SK-N-SH (cell line): ENCODE measurements at regions not wholly inside any gene's neighbourhood (a gene's known extent, or its start where the extent isn't known, plus 50 kb on each side); places are given as distances from the start of the nearest gene placed in this dataset.

Source experiments
- CTCF ChIA-PET: fragments of 300-600, 350-600 bp; formaldehyde crosslinking; extraction: SDS; loops from one replicate; lab custom pipeline; 2021; lab: Yijun Ruan, JAX
- POLR2A ChIA-PET: fragments of 350-600 bp; sonication (Branson Sonifier 250); formaldehyde crosslinking; extraction: SDS; loops from one replicate; lab custom pipeline; 2020; ENCODE audit warnings: antibody characterized with exemption, inconsistent platforms; lab: Yijun Ruan, JAX
- DNase-seq: peaks from one replicate; pipeline ENCODE4 v3.0.0; 2012
- H2AFZ ChIP-seq: fragments of 200-600 bp; sonication (generic); 2 replicates; pipeline ENCODE4 v1.8.1; 2016; ENCODE audit warnings: antibody characterized with exemption, mild to moderate bottlenecking, low read depth
- H3F3A ChIP-seq: fragments of 200-600 bp; sonication (generic); replicated peaks from 2 replicates; pipeline ENCODE3; 2016; ENCODE audit warnings: antibody characterized with exemption, mild to moderate bottlenecking; ENCODE audit not compliant: insufficient read depth
- H3K27ac ChIP-seq, 2 experiments: fragments of 200-500 bp in 1 of 2; fragments of 200-600 bp in 1 of 2; sonication (Bioruptor generic) in 1 of 2; sonication (generic), shearing (Covaris generic) in 1 of 2; 2 replicates each; pipeline versions ENCODE4 v1.5.1 to v1.6.1; 2014 to 2016; ENCODE audit warnings: low read depth in 2 of 2, inconsistent platforms in 1 of 2, low read length in 1 of 2, mild to moderate bottlenecking in 1 of 2, mixed read lengths in 1 of 2
- H3K27me3 ChIP-seq: fragments of 200-600 bp; sonication (generic), shearing (Covaris generic); 2 replicates; pipeline ENCODE4 v1.6.1; 2016; ENCODE audit warnings: mixed run types; ENCODE audit not compliant: insufficient read depth
- H3K36me3 ChIP-seq, 2 experiments: fragments of 200-500 bp in 1 of 2; fragments of 200-600 bp in 1 of 2; sonication (Bioruptor generic) in 1 of 2; sonication (generic) in 1 of 2; replicated peaks in 1 of 2; 2 replicates each; pipeline versions ENCODE3 to v1.5.1; 2014 to 2016; ENCODE audit warnings: low read length in 1 of 2, mild to moderate bottlenecking in 1 of 2; ENCODE audit not compliant: insufficient read depth in 2 of 2, control insufficient read depth in 1 of 2
- H3K4me1 ChIP-seq, 2 experiments: fragments of 200-500 bp in 1 of 2; fragments of 200-600 bp in 1 of 2; sonication (Bioruptor generic) in 1 of 2; sonication (generic), shearing (Covaris generic) in 1 of 2; 2 replicates each; pipeline versions ENCODE4 v1.5.1 to v1.6.1; 2014 to 2016; ENCODE audit warnings: low read depth in 1 of 2, low read length in 1 of 2, mixed run types in 1 of 2; ENCODE audit not compliant: insufficient read depth in 2 of 2, control insufficient read depth in 1 of 2
- H3K4me2 ChIP-seq: fragments of 200-600 bp; sonication (generic), shearing (Covaris generic); 2 replicates; pipeline ENCODE4 v1.6.1; 2017; ENCODE audit warnings: mixed run types
- H3K4me3 ChIP-seq, 2 experiments: fragments of 200-500 bp in 1 of 2; fragments of 200-600 bp in 1 of 2; sonication (Bioruptor generic) in 1 of 2; sonication (generic), shearing (Covaris generic) in 1 of 2; 2 replicates each; pipeline versions ENCODE4 v1.5.1 to v1.8.1; 2014 to 2016; ENCODE audit warnings: low read depth in 2 of 2, inconsistent platforms in 1 of 2, low read length in 1 of 2, mild to moderate bottlenecking in 1 of 2, mixed read lengths in 1 of 2, moderate library complexity in 1 of 2
- H3K79me2 ChIP-seq: fragments of 200-600 bp; sonication (generic); 2 replicates; pipeline ENCODE4 v1.8.1; 2017; ENCODE audit warnings: mild to moderate bottlenecking; ENCODE audit not compliant: insufficient read depth
- H3K9ac ChIP-seq: fragments of 200-600 bp; sonication (generic); 2 replicates; pipeline ENCODE4 v1.6.1; 2017; ENCODE audit warnings: mixed run types
- H3K9me2 ChIP-seq: fragments of 200-600 bp; sonication (generic); 2 replicates; pipeline ENCODE4 v1.6.1; 2017; ENCODE audit warnings: mixed run types
- H3K9me3 ChIP-seq: fragments of 200-600 bp; sonication (generic); 2 replicates; pipeline ENCODE4 v1.6.1; 2017; ENCODE audit warnings: mixed run types, mild to moderate bottlenecking, moderate library complexity
- H4K20me1 ChIP-seq: fragments of 200-600 bp; sonication (generic); 2 replicates; pipeline ENCODE4 v1.6.1; 2017; ENCODE audit warnings: mild to moderate bottlenecking, mixed run types; ENCODE audit not compliant: insufficient read depth
- CHD2 ChIP-seq: fragments of 150-350 bp; IDR thresholded peaks from 2 replicates; pipeline ENCODE4 v1.6.1; 2018; ENCODE audit warnings: low read length; ENCODE audit not compliant: partially characterized antibody
- EP300 ChIP-seq, 2 experiments: IDR thresholded peaks; 2 replicates each; pipeline versions ENCODE4 v1.4.0 to v1.6.1; 2012; ENCODE audit warnings: borderline replicate concordance in 1 of 2, low read depth in 1 of 2, low read length in 1 of 2
- EZH2phosphoT487 ChIP-seq: fragments of 200-600 bp; sonication (generic); IDR thresholded peaks from 2 replicates; pipeline ENCODE4 v1.6.1; 2017; ENCODE audit warnings: low read depth, mixed run types, mild to moderate bottlenecking, antibody characterized with exemption, moderate library complexity, borderline replicate concordance
- FOSL2 ChIP-seq: IDR thresholded peaks from 2 replicates; pipeline ENCODE4 v1.4.0; 2012; ENCODE audit warnings: low read depth, mild to moderate bottlenecking, moderate library complexity, borderline replicate concordance
- FOXJ3 ChIP-seq: sonication (generic); formaldehyde crosslinking; IDR thresholded peaks from 2 replicates; pipeline ENCODE4 v1.5.1; 2020; ENCODE audit warnings: mild to moderate bottlenecking, missing genetic modification reagents
- GABPA ChIP-seq: IDR thresholded peaks from 2 replicates; pipeline ENCODE4 v1.4.0; 2012; ENCODE audit warnings: low read depth, mild to moderate bottlenecking
- MXI1 ChIP-seq: IDR thresholded peaks from 2 replicates; pipeline ENCODE4 v1.6.1; 2012; ENCODE audit warnings: mild to moderate bottlenecking, low read depth, low read length, improper control_type of control experiment
- NFIC ChIP-seq: IDR thresholded peaks from 2 replicates; pipeline ENCODE4 v1.4.0; 2012; ENCODE audit warnings: borderline replicate concordance
- NRF1 ChIP-seq: IDR thresholded peaks from 2 replicates; pipeline ENCODE4 v1.6.1; 2012; ENCODE audit warnings: low read depth, mild to moderate bottlenecking, low read length
- POLR2AphosphoS5 ChIP-seq: IDR thresholded peaks from 2 replicates; pipeline ENCODE4 v1.6.1; 2012; ENCODE audit warnings: low read depth, low read length
- RAD21 ChIP-seq: IDR thresholded peaks from 2 replicates; pipeline ENCODE4 v1.6.1; 2012; ENCODE audit warnings: mild to moderate bottlenecking, low read length
- RFX5 ChIP-seq: IDR thresholded peaks from 2 replicates; pipeline ENCODE4 v1.6.1; 2012; ENCODE audit warnings: mild to moderate bottlenecking, improper control_type of control experiment, low read length
- RXRA ChIP-seq: IDR thresholded peaks from 2 replicates; pipeline ENCODE4 v1.4.0; 2012; ENCODE audit warnings: low read depth, mild to moderate bottlenecking, borderline replicate concordance
- SIN3A ChIP-seq: IDR thresholded peaks from 2 replicates; pipeline ENCODE4 v1.6.1; 2012; ENCODE audit warnings: low read depth, mild to moderate bottlenecking, low read length, moderate library complexity, borderline replicate concordance
- TCF12 ChIP-seq: IDR thresholded peaks from 2 replicates; pipeline ENCODE4 v1.4.0; 2012
- YY1 ChIP-seq: IDR thresholded peaks from 2 replicates; pipeline ENCODE4 v1.4.0; 2012; ENCODE audit warnings: low read depth, mild to moderate bottlenecking
- WGBS: methylation state at CpG from one replicate; pipeline ENCODE4 v1.1.6; 2017; ENCODE audit warnings: low lambda C conversion rate; 5-methylcytosine and 5-hydroxymethylcytosine counted together
- TF ChIP-seq, protein P1 (sequence below): fragments of 200-600 bp; sonication (generic); IDR thresholded peaks from 2 replicates; pipeline ENCODE4 v1.6.1; 2017; ENCODE audit warnings: antibody characterized with exemption, mild to moderate bottlenecking, moderate library complexity
- TF ChIP-seq, protein P2 (sequence below): fragments of 150-350 bp; IDR thresholded peaks from 2 replicates; pipeline ENCODE4 v1.6.1; 2016; ENCODE audit warnings: mild to moderate bottlenecking, low read depth, low read length
- TF ChIP-seq, protein P3 (sequence below): IDR thresholded peaks from 2 replicates; pipeline ENCODE4 v1.6.1; 2012; ENCODE audit warnings: mild to moderate bottlenecking, low read depth, low read length, moderate library complexity
- TF ChIP-seq, protein P4 (sequence below): IDR thresholded peaks from 2 replicates; pipeline ENCODE4 v1.4.0; 2012; ENCODE audit warnings: low read depth

DNA sequence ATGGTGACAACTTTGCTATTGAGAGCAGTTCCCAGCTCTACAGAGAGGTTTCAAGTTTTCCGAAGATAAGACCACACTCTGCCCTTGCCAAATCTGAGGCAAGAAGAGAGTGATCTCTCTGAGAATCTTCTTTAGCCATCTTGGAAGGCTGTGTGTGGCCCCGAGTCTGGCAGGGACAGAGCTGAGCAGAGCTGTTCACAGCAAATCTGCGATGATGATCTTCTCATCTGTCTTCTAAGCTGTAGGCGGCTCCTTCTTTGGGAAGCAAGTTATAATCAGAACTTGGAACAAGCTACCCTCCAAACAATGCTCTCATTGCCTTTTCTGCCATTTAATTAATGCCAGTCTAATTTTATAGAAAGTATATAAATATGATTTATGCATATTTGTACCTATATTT lies 379.0 kb upstream of the MEF2C start:
- Histone ChIP-seq H3K9ac (no peak overlapping the region), H4K20me1 (no peaks in the 10 kb centered on the region), H3K9me3 (no peaks in the 10 kb centered on the region), H3K27me3 (no peaks in the 10 kb centered on the region), H3K4me3 (no peak overlapping the region), H2AFZ (no peak overlapping the region), H3K4me1 (no peaks in the 10 kb centered on the region), H3F3A (no peaks in the 10 kb centered on the region), H3K79me2 (no peaks in the 10 kb centered on the region), H3K36me3 (no peaks in the 10 kb centered on the region), H3K4me2 (no peak overlapping the region), H3K27ac (no peak overlapping the region), H3K9me2 (no peaks in the 10 kb centered on the region)
- DNase-seq: no peak
- TF ChIP-seq CHD2: no peak
- TF ChIP-seq RXRA: no peak
- no peak for TF ChIP-seq EP300 (IDR thresholded peaks at IDR 0.05; ENCODE audit: borderline replicate concordance in 1 of 2, low read depth in 1 of 2, low read length in 1 of 2)
- TF ChIP-seq TCF12: no peak
- TF ChIP-seq, protein P1, sequence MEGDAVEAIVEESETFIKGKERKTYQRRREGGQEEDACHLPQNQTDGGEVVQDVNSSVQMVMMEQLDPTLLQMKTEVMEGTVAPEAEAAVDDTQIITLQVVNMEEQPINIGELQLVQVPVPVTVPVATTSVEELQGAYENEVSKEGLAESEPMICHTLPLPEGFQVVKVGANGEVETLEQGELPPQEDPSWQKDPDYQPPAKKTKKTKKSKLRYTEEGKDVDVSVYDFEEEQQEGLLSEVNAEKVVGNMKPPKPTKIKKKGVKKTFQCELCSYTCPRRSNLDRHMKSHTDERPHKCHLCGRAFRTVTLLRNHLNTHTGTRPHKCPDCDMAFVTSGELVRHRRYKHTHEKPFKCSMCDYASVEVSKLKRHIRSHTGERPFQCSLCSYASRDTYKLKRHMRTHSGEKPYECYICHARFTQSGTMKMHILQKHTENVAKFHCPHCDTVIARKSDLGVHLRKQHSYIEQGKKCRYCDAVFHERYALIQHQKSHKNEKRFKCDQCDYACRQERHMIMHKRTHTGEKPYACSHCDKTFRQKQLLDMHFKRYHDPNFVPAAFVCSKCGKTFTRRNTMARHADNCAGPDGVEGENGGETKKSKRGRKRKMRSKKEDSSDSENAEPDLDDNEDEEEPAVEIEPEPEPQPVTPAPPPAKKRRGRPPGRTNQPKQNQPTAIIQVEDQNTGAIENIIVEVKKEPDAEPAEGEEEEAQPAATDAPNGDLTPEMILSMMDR: no peak
- TF ChIP-seq, protein P2, sequence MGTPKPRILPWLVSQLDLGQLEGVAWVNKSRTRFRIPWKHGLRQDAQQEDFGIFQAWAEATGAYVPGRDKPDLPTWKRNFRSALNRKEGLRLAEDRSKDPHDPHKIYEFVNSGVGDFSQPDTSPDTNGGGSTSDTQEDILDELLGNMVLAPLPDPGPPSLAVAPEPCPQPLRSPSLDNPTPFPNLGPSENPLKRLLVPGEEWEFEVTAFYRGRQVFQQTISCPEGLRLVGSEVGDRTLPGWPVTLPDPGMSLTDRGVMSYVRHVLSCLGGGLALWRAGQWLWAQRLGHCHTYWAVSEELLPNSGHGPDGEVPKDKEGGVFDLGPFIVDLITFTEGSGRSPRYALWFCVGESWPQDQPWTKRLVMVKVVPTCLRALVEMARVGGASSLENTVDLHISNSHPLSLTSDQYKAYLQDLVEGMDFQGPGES: no peak
- no peak for TF ChIP-seq RAD21
- no peak for TF ChIP-seq YY1
- ChIA-PET POLR2A (no interaction called here), CTCF (no interaction called here)
- 86% methylated on average over 4 of the region's 4 CpGs for WGBS

DNA sequence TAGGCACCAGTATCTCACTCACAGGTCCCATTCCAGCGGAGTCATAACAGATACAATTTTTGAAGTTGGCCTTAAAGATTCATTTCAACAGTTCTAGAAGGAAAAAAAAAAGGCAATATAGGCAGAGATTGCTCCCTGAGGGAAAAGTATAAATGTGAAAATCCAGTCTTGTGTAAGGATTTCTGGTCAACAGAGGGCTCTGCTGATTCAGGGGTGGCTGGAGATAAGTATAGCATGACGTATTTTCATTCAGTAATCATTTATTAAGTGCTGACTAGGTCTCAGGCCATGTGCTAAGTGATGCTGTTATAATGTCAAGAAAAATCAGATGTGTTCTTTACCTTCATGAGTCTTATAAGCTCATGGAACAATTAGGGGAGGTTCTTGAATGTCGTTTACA lies 377.3 kb upstream of the MEF2C start:
- no peak overlapping the region for H3K27ac ChIP-seq
- ChIA-PET CTCF (no interaction called here), POLR2A (no interaction called here)
- H3K4me2 ChIP-seq: no peak overlapping the region
- no peaks in the 10 kb centered on the region for H3K9me3 ChIP-seq
- H3K79me2 ChIP-seq: no peaks in the 10 kb centered on the region
- H3F3A ChIP-seq: no peaks in the 10 kb centered on the region
- no peaks in the 10 kb centered on the region for H3K27me3 ChIP-seq
- no peak overlapping the region for H3K9ac ChIP-seq
- no peaks in the 10 kb centered on the region for H4K20me1 ChIP-seq
- 54% methylated on average over 3 of the region's 3 CpGs for WGBS
- no peaks in the 10 kb centered on the region for H3K36me3 ChIP-seq
- no peak for DNase-seq
- H3K9me2 ChIP-seq: no peaks in the 10 kb centered on the region
- no peak overlapping the region for H3K4me3 ChIP-seq
- no peaks in the 10 kb centered on the region for H3K4me1 ChIP-seq
- 0 out of 2 replicates have a peak overlapping the region, but pooled peaks have one; percentile 18 for H2AFZ ChIP-seq
- TF ChIP-seq POLR2AphosphoS5 (no peak), NRF1 (no peak), RFX5 (no peak), SIN3A (no peak), RXRA (no peak), EZH2phosphoT487 (no peak), MXI1 (no peak), FOXJ3 (no peak), GABPA (no peak), NFIC (no peak), RAD21 (no peak), FOSL2 (no peak)
- TF ChIP-seq, protein P1: no peak
- TF ChIP-seq, protein P3, sequence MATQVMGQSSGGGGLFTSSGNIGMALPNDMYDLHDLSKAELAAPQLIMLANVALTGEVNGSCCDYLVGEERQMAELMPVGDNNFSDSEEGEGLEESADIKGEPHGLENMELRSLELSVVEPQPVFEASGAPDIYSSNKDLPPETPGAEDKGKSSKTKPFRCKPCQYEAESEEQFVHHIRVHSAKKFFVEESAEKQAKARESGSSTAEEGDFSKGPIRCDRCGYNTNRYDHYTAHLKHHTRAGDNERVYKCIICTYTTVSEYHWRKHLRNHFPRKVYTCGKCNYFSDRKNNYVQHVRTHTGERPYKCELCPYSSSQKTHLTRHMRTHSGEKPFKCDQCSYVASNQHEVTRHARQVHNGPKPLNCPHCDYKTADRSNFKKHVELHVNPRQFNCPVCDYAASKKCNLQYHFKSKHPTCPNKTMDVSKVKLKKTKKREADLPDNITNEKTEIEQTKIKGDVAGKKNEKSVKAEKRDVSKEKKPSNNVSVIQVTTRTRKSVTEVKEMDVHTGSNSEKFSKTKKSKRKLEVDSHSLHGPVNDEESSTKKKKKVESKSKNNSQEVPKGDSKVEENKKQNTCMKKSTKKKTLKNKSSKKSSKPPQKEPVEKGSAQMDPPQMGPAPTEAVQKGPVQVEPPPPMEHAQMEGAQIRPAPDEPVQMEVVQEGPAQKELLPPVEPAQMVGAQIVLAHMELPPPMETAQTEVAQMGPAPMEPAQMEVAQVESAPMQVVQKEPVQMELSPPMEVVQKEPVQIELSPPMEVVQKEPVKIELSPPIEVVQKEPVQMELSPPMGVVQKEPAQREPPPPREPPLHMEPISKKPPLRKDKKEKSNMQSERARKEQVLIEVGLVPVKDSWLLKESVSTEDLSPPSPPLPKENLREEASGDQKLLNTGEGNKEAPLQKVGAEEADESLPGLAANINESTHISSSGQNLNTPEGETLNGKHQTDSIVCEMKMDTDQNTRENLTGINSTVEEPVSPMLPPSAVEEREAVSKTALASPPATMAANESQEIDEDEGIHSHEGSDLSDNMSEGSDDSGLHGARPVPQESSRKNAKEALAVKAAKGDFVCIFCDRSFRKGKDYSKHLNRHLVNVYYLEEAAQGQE: no peak
- TF ChIP-seq, protein P4, sequence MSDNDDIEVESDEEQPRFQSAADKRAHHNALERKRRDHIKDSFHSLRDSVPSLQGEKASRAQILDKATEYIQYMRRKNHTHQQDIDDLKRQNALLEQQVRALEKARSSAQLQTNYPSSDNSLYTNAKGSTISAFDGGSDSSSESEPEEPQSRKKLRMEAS: no peak
